ENCODE measurements at regions not wholly inside any gene's neighbourhood (a gene's known extent, or its start where the extent isn't known, plus 50 kb on each side); places are given as distances from the start of the nearest gene placed in this dataset.

- FAIRE-seq = no peak
These were observed 94.9 kb upstream of the SLC27A6 start for GRCh38 chr5:128870373-128870772.

DNA sequence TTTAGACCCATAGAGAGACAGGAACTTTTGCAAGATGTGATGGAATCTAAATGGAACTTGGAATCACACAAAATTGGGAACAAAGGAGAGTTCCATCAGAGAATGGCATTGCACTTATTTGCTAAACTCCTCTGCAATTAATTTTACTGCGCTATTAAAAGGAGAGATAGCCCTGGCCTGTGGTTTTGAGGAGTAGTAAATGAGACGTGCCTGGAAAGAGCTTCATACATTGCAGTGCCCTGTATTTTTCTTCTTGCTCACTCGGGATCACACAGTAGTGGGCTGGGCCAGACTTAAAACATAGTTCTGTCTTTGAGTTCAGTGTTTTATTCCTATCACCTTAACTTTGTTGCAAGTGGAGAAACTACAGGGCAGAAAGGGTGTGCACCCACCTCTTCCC, 94.4 kb upstream of the SLC27A6 start:
- FAIRE-seq = no peak
- DNase-seq (ENCODE audit: low spot score in 2 of 2) = no peak

More at GRCh38 chr5:128870373-128870772, 94.9 kb upstream of the SLC27A6 start:
- DNase-seq (ENCODE audit: low spot score in 2 of 2) = no peak

DNA sequence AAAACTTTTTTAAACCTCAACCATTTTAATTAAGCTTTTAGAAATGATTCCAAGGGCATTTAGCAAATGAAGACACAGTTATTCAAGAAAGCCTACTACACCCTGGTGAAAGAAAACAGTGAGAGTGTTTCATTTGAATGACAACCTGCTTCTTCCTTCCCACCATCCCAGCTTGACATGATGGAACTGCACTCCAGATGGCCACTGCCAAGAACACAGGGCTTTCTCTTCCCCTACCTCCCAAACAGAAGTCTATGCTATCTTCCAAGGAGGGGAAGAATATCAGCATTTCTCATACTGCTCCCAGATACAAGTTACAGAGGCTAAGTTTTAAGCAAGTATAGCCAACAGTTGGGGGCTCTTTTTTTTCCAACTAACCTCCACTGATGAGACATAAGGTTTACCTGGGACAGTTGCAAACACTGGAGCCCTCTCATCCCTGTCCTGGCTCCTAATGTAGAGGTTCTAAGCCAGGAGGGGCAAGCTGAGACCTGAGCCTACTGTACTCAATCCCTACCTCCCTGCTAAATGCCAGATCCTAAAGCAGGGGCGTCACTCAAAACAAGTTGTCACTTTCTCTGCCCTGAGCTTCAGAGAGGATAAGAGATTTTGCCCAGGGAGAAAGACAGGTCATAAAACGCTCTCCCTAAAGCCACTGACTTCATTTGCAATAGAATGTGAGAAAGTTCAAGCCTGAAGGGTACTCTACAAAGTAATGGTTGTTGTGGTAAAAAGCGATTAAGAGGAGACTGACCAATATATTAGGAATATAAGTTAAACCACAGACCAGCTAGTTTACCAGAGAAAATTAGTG, 88.5 kb upstream of the SLC27A6 start:
- DNase-seq (ENCODE audit: low spot score in 2 of 2) = no peak
- no peak for FAIRE-seq

DNA sequence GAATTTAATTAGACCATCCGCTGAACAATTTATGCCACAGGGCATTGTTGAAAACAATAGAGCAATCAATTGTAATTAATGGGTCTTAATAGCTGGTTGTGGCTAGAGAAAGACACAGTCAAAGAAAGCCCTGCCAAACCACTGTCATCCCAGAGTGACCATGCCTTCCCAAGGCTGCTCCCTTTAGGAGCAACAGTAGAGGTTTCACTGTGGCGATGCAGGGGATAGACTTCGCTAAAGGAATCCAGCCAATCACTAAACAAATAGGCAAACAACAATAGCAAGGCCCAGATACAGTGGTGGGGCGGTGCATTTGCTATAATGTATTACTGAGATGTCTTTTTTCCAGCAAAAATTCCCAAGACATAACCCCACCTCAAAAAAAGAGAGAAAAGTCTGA, 87.8 kb upstream of the SLC27A6 start:
- no peak for DNase-seq (ENCODE audit: low spot score in 2 of 2)

DNA sequence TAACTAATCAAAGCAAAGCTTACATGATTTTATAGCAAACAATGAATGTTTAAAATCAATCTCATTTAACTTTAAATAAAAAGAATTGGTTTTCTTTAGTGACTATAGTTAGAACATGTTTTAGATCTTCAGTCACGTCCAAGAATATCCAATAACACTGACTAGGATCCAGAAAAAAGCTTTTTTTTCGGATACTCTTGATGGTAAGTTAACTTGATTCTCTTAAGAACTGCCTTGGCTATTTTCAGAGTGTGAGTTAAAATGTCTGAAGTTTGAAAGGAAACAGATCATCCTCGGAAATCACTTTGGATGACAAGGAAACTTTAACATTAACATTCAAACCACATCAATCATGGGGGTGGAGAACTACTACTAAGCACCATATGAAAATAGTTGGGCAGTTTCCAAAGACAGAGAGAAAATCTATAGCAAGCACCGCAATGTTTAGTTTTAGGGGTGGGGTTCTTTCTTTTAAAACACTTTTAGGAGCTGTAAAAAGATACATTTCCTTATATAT, 83.7 kb upstream of the SLC27A6 start:
- DNase-seq (ENCODE audit: low spot score in 2 of 2) (no peak), FAIRE-seq (no peak)

More for the DNA sequence above, 87.8 kb upstream of the SLC27A6 start:
- no peak for FAIRE-seq

- FAIRE-seq = no peak
- no peak for DNase-seq (ENCODE audit: low spot score in 2 of 2)
These were observed 79.5 kb upstream of the SLC27A6 start for GRCh38 chr5:128885649-128886255.

DNA sequence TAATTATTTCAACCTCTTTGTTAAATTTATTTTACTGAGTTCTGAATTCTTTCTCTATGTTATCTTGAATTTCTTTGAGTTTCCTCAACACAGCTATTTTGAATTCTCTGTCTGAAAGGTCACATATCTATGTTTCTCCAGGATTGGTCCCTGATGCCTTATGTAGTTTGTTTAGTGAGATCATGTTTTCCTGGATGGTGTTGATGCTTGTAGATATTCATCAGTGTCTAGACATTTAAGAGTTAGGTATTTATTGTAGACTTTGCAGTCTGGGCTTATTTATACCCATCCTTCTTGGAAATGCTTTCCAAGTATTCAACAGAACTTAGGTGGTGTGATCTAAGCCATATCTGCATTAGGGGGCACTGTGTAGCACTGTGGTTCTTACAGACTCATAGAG, 70.2 kb upstream of the SLC27A6 start:
- DNase-seq (ENCODE audit: low spot score in 2 of 2) (no peak), FAIRE-seq (no peak)

DNA sequence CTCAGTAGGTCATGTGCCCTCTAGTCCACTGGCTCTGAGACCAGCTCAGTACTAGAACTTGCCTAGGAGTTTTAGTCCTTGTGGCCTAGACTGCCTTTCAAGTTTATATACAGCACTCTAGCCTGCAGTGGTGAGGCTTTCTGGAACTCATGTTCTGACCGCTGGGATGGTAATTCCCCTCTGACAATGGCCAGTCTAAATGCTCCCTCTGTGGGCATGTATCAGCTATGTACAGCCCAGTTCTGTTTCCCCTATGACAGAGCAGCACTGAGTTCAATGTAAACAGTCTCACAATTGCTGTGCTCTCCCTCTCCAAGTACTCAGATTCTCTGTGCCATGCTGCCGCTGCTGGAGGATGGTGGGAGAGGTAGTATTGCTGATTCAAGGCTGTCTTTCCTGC, 68.6 kb upstream of the SLC27A6 start:
- FAIRE-seq = no peak

DNA sequence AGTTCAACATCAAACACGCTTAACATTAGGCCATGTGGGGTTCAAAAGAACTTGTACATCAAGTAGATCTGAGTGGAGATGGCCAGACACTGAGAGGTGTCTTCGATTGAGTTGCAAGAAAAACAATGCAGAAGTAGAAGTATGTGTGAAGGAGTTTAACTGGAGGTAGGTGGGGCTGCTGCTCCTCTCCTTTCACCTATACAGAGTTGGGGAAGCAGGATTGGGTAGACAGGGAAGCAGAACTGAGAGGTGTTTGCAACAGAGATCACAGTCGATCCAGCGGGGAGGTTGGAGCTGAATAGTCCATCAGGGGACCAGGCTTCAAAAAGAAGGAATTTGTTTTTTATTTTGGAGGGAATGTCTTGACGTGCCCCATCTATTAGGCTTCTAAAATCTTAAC, 61.7 kb upstream of the SLC27A6 start:
- DNase-seq (ENCODE audit: low spot score in 2 of 2) (no peak), FAIRE-seq (no peak)

More for the DNA sequence above, 68.6 kb upstream of the SLC27A6 start:
- DNase-seq (ENCODE audit: low spot score in 2 of 2) = no peak

DNA sequence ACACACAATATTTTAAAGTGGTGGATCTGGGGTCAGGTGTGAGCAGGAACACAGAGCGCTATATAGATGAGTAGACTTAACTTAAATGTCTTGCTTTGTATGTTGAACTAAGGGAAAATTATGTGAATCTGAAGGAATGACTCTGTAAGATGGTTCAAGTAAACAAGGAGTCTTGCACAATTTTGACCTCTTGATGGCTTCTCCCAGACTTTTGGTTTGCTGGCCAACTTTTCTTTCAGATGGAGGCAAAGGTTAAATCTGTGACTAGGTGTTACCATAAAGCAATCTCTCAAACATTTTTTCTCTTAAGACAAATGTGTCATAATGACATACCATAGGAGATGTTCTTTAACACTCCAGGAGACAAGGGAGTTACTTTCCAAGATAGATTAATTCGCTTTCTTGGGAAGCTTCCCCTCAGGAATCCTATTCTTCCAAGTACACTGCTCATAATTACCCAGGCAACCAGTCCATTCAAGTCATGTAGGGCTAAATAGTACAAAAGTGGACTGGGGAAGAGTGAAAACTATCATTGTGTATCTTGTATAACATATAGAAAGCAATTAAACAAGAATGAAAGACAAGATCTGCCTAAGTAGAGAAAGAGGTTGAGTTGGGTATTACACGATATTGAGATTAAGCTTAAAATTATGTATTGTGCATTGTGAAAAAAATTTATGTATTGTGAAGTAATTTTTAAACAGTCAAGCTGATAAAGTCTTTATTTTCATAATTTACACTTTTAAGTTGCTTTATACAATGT, 60.3 kb upstream of the SLC27A6 start:
- DNase-seq (ENCODE audit: low spot score in 2 of 2) (no peak), FAIRE-seq (no peak)

GRCh38 chr5:128905568-128906110, 59.6 kb upstream of the SLC27A6 start:
- FAIRE-seq (peak; percentile 97), DNase-seq (ENCODE audit: low spot score in 2 of 2) (peak; percentile 3 to 17)

DNA sequence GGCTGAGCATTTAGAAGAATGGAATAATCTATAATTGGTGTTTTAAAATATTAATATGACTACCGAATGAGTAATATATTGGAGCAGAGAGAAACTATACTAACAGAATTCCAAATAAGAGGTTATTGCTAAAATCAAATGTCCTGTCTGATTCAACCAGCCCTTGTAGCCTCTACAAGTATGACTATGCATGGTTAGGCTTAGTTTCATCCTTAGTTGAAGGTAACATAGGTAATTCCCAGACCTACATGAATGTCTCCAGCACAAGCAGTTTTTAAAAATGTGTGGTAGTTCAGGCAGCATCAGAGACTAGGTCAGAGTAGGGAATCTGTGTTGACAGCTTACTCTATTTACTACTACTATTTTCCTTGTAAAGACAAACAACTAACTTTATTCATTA, 51.7 kb upstream of the SLC27A6 start:
- FAIRE-seq (no peak), DNase-seq (ENCODE audit: low spot score in 2 of 2) (no peak)
